HG02623 (cell line): ENCODE measurements at regions not wholly inside any gene's neighbourhood (a gene's known extent, or its start where the extent isn't known, plus 50 kb on each side); places are given as distances from the start of the nearest gene placed in this dataset.
"Not testable (repeated sequence)": the region's sequence is repeated elsewhere in the genome, so short reads cannot be mapped to it uniquely, and the experiment has no call there.

Experiments
- ATAC-seq: cut with Tn5 transposase; IDR thresholded peaks from one replicate; pipeline ENCODE4 v1.9.1; 2021; ENCODE audit warnings: moderate library complexity; ENCODE audit not compliant: unreplicated experiment

GRCh38 chr17:68782789-68783188, 172.4 kb downstream of the ABCA8 start:
- ATAC-seq, result no peak

GRCh38 chr17:68780596-68780995, 174.6 kb downstream of the ABCA8 start:
- ATAC-seq, result no peak

- ATAC-seq, result no peak
Observed at GRCh38 chr17:68778726-68779125, 176.5 kb downstream of the ABCA8 start.

- no peak for ATAC-seq
Observed at GRCh38 chr17:68777856-68778694, 176.9 kb upstream of the FAM20A start.

- no peak for ATAC-seq
Observed at GRCh38 chr17:68777243-68777855, 176.2 kb upstream of the FAM20A start.

GRCh38 chr17:68776451-68776850, 175.3 kb upstream of the FAM20A start:
- no peak for ATAC-seq

GRCh38 chr17:68775969-68776368, 174.8 kb upstream of the FAM20A start:
- ATAC-seq, result no peak

- no peak for ATAC-seq
Observed at GRCh38 chr17:68775318-68775717, 174.2 kb upstream of the FAM20A start.

- ATAC-seq, result no peak
Observed at GRCh38 chr17:68771867-68772515, 170.8 kb upstream of the FAM20A start.

- no peak for ATAC-seq
Observed at GRCh38 chr17:68768804-68769203, 167.6 kb upstream of the FAM20A start.

- no peak for ATAC-seq
Observed at GRCh38 chr17:68766640-68767039, 165.5 kb upstream of the FAM20A start.

GRCh38 chr17:68763562-68763961, 162.4 kb upstream of the FAM20A start:
- no peak for ATAC-seq

GRCh38 chr17:68762911-68763310, 161.7 kb upstream of the FAM20A start:
- ATAC-seq, result no peak

- ATAC-seq, result no peak
Observed at GRCh38 chr17:68760141-68760475, 158.9 kb upstream of the FAM20A start.

GRCh38 chr17:68759343-68760140, 158.4 kb upstream of the FAM20A start:
- peak; percentile 86 for ATAC-seq

GRCh38 chr17:68759002-68759342, 157.8 kb upstream of the FAM20A start:
- ATAC-seq, result no peak

- ATAC-seq, result not testable (repeated sequence)
Observed at GRCh38 chr17:68757866-68758757, 156.9 kb upstream of the FAM20A start.

- no peak for ATAC-seq
Observed at GRCh38 chr17:68753985-68754769, 153.0 kb upstream of the FAM20A start.

GRCh38 chr17:68750208-68750562, 149.0 kb upstream of the FAM20A start:
- ATAC-seq, result no peak
